HT1080 (cell line): ENCODE measurements at regions not wholly inside any gene's neighbourhood (a gene's known extent, or its start where the extent isn't known, plus 50 kb on each side); places are given as distances from the start of the nearest gene placed in this dataset.

Experiments
- DNase-seq: peaks from one replicate; pipeline ENCODE4 v3.0.0-alpha.2; 2015; ENCODE audit warnings: low read depth

- DNase-seq: no peak
Observed at GRCh38 chr2:3138621-3139020, 239.0 kb downstream of the EIPR1 start.

DNA sequence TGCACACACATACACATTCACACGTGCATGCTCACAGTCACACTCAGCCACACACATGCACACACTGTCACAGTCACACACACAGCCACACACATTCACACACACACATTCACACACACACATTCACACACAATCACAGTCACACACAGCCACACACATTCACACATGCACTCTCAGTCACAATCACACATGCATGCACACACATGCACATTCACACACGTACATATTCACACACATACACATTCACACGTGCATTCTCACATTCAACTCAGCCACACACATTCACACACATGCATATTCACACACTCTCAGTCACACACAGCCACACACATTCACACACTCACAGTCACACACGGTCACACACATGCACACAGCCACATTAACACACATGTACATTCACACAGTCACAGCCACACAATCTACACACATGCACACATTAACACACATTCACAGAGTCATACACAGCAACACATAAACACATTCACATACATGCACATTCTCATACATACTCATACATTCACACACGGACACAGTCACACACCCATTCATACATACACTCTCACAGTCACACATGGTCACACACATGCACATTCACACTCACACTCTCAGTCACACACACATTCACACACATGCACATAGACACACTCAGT, 239.8 kb downstream of the EIPR1 start:
- DNase-seq: no peak

DNA sequence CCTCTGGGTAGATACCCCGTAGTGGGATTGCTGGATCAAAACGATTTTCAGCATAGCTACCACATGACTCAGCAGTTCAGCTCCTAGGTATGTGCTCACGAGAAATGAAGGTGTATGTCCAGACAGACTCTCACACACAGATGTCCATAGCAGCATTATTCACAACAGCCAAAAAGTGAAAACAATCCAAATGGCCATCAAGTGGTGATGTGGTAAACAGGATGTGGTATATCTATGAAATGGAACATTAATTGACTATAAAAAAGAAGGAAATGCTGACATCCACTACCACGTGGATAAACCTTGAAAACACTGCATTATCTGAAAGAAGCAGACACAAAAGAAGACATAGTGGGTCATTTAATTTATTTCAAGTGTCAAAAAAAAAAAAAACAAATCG, 241.9 kb downstream of the EIPR1 start:
- no peak for DNase-seq

DNA sequence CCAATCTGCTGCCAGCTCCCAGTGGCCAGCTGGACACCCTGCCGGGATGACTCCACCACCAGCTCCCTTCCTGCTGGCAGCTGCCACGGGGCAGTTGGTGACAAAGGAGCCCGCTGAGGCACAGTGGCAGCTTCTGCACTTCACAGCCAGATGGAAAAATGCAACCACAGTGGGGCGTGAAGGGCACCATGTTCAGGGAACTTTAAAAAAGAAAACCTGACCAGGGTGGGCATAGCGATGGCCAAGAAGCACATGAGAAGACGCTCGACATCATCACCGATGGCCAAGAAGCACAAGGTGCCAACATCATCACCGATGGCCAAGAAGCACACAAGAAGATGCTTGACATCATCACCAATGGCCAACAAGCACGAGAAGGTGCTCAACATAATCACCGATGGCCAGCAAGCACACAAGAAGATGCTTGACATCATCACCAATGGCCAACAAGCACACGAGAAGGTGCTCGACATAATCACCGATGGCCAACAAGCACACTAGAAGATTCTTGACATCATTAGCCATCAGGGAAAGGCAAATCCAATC, 243.5 kb downstream of the EIPR1 start:
- no peak for DNase-seq

DNA sequence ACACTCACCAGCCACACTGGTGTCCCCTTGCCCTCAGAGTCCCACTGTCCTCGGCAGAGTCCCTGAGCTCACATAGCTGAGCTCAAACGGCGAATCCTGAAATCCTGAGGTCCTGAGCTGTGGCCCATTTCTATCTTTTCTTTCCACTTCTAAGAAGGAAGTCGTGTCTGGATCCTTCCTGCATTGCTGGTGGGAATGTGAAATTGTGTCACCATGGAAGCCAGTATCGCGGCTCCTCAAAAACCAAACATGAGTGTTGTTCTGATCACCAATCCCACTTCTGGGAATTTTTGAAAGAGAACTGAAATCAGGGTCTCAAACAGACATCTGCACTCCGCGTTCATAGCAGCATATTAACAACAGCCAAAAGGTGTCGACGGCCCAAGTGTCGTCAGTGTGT, 244.7 kb downstream of the EIPR1 start:
- DNase-seq: no peak

DNA sequence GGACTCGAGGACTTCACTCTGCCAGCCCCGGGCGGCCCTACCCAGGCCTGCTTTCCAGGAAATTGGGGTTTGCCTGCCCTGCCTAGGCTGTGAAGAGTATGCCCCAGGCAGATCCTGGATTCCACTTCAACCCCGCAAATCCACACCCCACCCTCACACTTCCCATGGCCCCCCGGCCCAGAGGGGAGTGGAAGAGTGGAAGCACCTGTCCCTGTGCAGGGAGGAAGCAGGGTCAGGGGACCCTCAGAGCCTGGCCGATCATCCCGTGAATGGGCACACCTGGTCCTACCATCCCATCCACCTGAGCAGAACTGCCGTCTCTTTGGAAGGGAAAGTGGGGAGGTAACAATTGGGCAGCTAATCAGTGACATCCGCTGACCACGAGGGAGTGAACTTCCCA, 245.2 kb downstream of the EIPR1 start:
- DNase-seq: no peak

DNA sequence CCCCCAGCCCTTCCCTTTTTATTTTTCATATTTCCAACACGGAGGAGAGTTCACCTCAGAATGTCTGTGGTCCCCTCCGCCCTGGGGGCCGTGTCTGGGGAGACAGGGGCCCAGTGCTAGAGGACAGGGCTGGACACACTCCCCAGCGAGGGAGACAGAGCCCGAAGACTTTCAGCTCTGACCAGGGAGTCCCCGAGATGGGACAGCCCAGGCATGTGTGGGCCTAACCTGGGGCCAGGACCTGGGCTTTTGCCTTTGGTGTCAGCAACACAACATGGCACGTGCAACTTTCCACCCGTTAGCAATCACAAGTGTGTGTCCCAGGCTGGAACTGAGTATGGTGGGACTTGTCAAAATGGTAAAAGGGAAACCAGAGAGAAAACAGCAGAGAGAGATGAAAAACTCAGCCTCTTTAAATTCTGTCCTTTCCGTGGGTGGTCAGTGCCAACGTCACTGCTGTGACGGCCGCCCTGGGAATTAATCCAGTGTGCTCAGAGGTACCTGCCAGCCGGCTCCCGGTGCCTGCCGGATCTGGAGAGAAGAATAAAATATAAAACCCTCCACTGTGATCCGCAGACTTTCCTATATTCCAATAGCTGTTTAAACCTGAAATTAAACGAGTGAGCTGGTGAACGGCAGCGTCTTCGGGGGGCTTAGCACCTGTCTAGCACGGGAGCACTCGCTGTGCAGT, 245.8 kb downstream of the EIPR1 start:
- DNase-seq: no peak

- DNase-seq: no peak
Observed at GRCh38 chr2:3130889-3131635, 246.6 kb downstream of the EIPR1 start.

GRCh38 chr2:3130444-3130843, 247.2 kb downstream of the EIPR1 start:
- DNase-seq: no peak

GRCh38 chr2:3129867-3130266, 247.8 kb downstream of the EIPR1 start:
- no peak for DNase-seq

GRCh38 chr2:3128786-3129185, 248.8 kb downstream of the EIPR1 start:
- DNase-seq: no peak

GRCh38 chr2:3127710-3128109, 249.9 kb downstream of the EIPR1 start:
- no peak for DNase-seq

- peak; percentile 33 for DNase-seq
Observed at GRCh38 chr2:3126911-3127621, 250.6 kb downstream of the EIPR1 start.

DNA sequence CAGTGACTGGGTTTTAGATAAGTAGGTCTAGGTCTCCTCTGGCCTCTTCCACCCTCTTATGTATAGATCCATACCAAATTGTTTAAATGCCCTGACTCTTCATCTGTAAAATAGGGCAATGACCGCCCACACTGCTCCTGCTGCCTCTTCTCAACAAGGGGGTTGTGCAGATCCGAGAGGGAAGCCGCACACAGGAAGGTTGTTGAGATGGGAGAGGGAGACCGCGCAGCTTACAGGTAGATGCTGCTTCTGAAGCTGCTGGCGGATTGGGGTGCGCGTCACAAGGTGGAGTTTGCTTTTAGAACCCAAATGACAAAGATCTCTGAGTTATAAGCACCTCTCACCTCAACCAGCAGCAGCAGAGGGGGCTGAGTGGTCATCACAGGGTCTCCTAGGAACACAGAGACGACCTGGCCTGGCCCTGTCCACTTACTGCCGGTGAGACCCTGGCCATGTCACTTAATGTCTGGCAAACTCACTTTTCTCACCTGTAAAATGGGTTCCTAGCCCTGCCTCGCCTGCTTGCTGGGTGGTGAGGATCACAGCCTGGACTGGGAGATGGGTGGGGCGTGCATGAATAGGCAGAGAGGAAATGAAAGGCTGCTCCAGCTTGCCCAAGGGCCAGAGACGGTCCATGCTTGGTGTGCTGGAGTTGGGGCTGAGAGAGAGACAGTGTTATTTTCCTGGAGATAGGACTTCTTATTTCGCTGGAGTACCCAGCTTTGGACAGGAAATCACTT, 251.3 kb downstream of the EIPR1 start:
- DNase-seq: no peak

DNA sequence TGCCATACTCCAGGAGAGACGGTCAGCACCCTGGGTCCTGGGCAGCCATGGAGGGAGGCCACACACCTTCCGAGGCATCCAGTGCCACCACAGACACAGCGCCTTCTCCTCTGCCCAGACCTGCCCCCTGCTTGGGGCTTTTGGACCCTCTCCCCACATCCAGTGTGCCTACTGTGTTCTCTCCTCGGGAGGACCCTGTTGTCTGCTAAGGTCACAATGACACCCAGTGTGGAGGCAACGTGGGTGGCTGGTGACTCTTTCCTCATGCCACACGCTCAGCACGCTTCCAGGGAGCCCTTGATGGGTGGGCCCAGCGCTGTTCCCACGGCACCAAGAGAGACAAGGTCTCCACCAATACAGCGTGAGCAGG, 251.9 kb downstream of the EIPR1 start:
- no peak for DNase-seq

GRCh38 chr2:3125001-3125760, 252.4 kb downstream of the EIPR1 start:
- no peak for DNase-seq

DNA sequence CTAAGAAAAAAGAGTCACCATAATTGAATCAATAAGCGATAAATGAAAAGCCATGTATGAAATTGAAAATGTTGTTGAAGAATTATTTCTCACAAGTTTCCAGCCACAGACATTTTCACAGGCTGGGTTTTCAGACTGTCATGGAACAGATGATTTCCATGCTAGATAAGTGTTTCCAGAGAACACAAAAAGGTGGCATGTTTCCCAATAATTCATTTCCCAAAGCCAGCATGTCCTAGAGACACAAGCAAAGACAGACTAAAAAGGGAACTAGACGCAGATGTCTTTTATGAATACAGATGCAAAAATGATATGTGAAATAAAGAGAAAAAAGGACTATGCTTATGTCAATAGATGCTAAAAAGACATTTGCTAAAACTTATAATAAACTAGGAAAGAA, 255.1 kb downstream of the EIPR1 start:
- no peak for DNase-seq

DNA sequence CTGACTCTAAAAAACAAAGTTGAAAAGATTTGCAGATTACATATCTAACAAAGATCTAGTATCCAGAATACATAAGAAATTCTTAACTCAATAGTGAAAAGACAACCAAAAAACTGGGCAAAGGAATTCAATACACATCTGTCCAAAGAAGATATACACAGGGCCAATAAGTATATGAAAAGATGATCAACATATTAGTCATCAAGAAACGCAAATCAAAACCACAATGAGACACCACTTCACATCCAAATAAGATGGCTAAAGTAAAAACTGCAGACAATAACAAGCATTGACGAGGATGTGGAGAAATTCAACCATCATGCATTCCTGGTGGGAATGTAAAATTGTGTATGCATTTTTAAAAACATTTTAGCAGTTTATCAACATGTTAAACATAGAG, 256.0 kb downstream of the EIPR1 start:
- no peak for DNase-seq

- DNase-seq: no peak
Observed at GRCh38 chr2:3117650-3118216, 259.9 kb downstream of the EIPR1 start.

- no peak for DNase-seq
Observed at GRCh38 chr2:3116371-3116770, 261.2 kb downstream of the EIPR1 start.
